ENCODE measurements at regions not wholly inside any gene's neighbourhood (a gene's known extent, or its start where the extent isn't known, plus 50 kb on each side); places are given as distances from the start of the nearest gene placed in this dataset.

DNA sequence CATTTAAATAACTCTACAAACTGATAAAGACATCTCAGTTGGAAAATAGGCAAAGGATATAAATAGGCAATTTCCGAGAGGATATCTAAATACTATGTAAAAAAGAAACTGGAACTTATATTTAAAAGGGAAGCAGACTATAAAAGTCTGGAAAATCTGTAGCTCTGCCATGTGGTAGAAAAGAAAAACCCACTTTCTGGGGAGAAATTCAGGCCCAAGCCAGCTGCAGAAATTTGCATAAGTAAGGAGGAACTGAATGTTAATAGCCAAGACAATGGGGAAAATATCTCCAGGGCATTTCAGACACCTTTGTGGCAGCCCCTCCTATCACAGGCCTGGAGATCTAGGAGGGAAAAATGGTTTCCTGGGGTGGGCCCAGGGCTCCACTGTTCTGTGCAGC is 97.8 kb upstream of the ZBED5 start:
- TF ChIP-seq, protein P1, sequence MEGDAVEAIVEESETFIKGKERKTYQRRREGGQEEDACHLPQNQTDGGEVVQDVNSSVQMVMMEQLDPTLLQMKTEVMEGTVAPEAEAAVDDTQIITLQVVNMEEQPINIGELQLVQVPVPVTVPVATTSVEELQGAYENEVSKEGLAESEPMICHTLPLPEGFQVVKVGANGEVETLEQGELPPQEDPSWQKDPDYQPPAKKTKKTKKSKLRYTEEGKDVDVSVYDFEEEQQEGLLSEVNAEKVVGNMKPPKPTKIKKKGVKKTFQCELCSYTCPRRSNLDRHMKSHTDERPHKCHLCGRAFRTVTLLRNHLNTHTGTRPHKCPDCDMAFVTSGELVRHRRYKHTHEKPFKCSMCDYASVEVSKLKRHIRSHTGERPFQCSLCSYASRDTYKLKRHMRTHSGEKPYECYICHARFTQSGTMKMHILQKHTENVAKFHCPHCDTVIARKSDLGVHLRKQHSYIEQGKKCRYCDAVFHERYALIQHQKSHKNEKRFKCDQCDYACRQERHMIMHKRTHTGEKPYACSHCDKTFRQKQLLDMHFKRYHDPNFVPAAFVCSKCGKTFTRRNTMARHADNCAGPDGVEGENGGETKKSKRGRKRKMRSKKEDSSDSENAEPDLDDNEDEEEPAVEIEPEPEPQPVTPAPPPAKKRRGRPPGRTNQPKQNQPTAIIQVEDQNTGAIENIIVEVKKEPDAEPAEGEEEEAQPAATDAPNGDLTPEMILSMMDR (IDR thresholded peaks at IDR 0.05; ENCODE audit: poor library complexity), result no peak
- TF ChIP-seq EZH2 (IDR thresholded peaks at IDR 0.05; ENCODE audit: borderline replicate concordance) (no peak), EZH2phosphoT487 (IDR thresholded peaks at IDR 0.05; ENCODE audit: low read depth, severe bottlenecking, unreplicated experiment) (no peak)

Data from hepatocyte (in vitro differentiated cells).